HCT116 (cell line): ENCODE measurements at regions not wholly inside any gene's neighbourhood (a gene's known extent, or its start where the extent isn't known, plus 50 kb on each side); places are given as distances from the start of the nearest gene placed in this dataset.

ENCODE experiments used
- ATAC-seq: fragments of 200-7000 bp; cut with Tn5 transposase; 2 replicates; pipeline ENCODE4 v1.9.1; 2020; ENCODE audit warnings: mild to moderate bottlenecking, moderate library complexity
- BruUV-seq: library from RNA; stranded (reverse); fragments of 400-500 nt; replicated peaks from 2 replicates; lab custom pipeline; 2021; lab: Mats Ljungman, UMichigan
- CTCF ChIA-PET: fragments of 300-600 bp; sonication (Branson Sonifier 250); formaldehyde crosslinking; loops from one replicate; lab custom pipeline; 2021; ENCODE audit warnings: antibody characterized with exemption; lab: Charles Lee
- POLR2A ChIA-PET: fragments of 300-600, 350-600 bp; sonication (Branson Sonifier 250); formaldehyde crosslinking; loops from one replicate; lab custom pipeline; 2021; ENCODE audit warnings: antibody characterized with exemption; lab: Charles Lee
- RAD21 ChIA-PET, 2 experiments: fragments of 300-600 bp; sonication (Branson Sonifier 250); formaldehyde crosslinking; loops; one replicate each; lab custom pipeline; 2023; ENCODE audit warnings: low total read pairs in 2 of 2; ENCODE audit not compliant: uncharacterized antibody in 2 of 2, unreplicated experiment in 2 of 2, low non-redundant PET in 1 of 2; lab: Charles Lee
- DNase-seq: peaks from one replicate; pipeline ENCODE4 v3.0.0-alpha.2; 2010; ENCODE audit warnings: low read depth, low spot score
- H2AFZ ChIP-seq: fragments of 200-600 bp; shearing (Covaris generic), sonication (generic); 2 replicates; pipeline ENCODE4 v1.6.1; 2017; ENCODE audit warnings: low read depth, mixed run types, mixed read lengths, antibody characterized with exemption, low read length; ENCODE audit not compliant: poor library complexity, severe bottlenecking
- H3K27ac ChIP-seq: 2 replicates; pipeline ENCODE4 v1.5.1; 2012; ENCODE audit warnings: low read depth, low read length
- H3K27me3 ChIP-seq: fragments of 200-600 bp; sonication (generic); 2 replicates; pipeline ENCODE4 v1.6.1; 2016; ENCODE audit warnings: mixed run types, low read length, mixed read lengths; ENCODE audit not compliant: insufficient read depth
- H3K36me3 ChIP-seq, 2 experiments: fragments of 200-500 bp in 1 of 2; fragments of 200-600 bp in 1 of 2; sonication (Bioruptor generic) in 1 of 2; sonication (generic) in 1 of 2; 2 replicates each; pipeline versions ENCODE4 v1.5.1 to v1.6.1; 2014 to 2016; ENCODE audit warnings: low read length in 2 of 2, inconsistent platforms in 1 of 2, mixed read lengths in 1 of 2, mixed run types in 1 of 2; ENCODE audit not compliant: insufficient read depth in 2 of 2, control insufficient read depth in 1 of 2
- H3K4me1 ChIP-seq, 2 experiments: fragments of 200-600 bp in 1 of 2; sonication (generic) in 1 of 2; 2 replicates each; pipeline versions ENCODE4 v1.5.1 to v1.6.1; 2012 to 2017; ENCODE audit warnings: low read length in 2 of 2, inconsistent platforms in 1 of 2, mild to moderate bottlenecking in 1 of 2, mixed read lengths in 1 of 2, mixed run types in 1 of 2, moderate library complexity in 1 of 2; ENCODE audit not compliant: insufficient read depth in 2 of 2, control insufficient read depth in 1 of 2
- H3K4me2 ChIP-seq: fragments of 200-600 bp; sonication (generic); 2 replicates; pipeline ENCODE4 v1.6.1; 2017; ENCODE audit warnings: mixed run types, low read length, mixed read lengths
- H3K4me3 ChIP-seq, 2 experiments: fragments of 200-600 bp in 1 of 2; sonication (generic) in 1 of 2; replicated peaks in 1 of 2; 2 replicates each; pipeline ENCODE4 v1.5.1; 2011 to 2016; ENCODE audit warnings: low read length in 2 of 2, control low read depth in 1 of 2, low read depth in 1 of 2, mild to moderate bottlenecking in 1 of 2, mixed read lengths in 1 of 2, mixed run types in 1 of 2
- H3K79me2 ChIP-seq: fragments of 200-600 bp; sonication (generic); 2 replicates; pipeline ENCODE4 v1.6.1; 2017; ENCODE audit warnings: mild to moderate bottlenecking, mixed run types, low read length, moderate library complexity, mixed read lengths; ENCODE audit not compliant: insufficient read depth
- H3K9ac ChIP-seq: fragments of 200-600 bp; sonication (generic); 2 replicates; pipeline ENCODE4 v1.6.1; 2016; ENCODE audit warnings: low read length, mixed read lengths
- H3K9me2 ChIP-seq: fragments of 200-600 bp; sonication (generic), shearing (Covaris generic); 2 replicates; pipeline ENCODE4 v1.6.1; 2017; ENCODE audit warnings: mixed run types, mild to moderate bottlenecking, moderate library complexity; ENCODE audit not compliant: insufficient read depth
- H3K9me3 ChIP-seq, 2 experiments: fragments of 200-500 bp in 1 of 2; fragments of 200-600 bp in 1 of 2; sonication (Bioruptor generic) in 1 of 2; sonication (generic) in 1 of 2; 2 replicates each; pipeline ENCODE4 v1.6.1; 2014 to 2017; ENCODE audit warnings: low read length in 2 of 2, mixed read lengths in 2 of 2, inconsistent platforms in 1 of 2, low read depth in 1 of 2, mild to moderate bottlenecking in 1 of 2, mixed run types in 1 of 2, moderate library complexity in 1 of 2; ENCODE audit not compliant: control insufficient read depth in 1 of 2, insufficient read depth in 1 of 2
- H4K20me1 ChIP-seq: fragments of 200-600 bp; sonication (generic), shearing (Covaris generic); 2 replicates; pipeline ENCODE4 v1.6.1; 2017; ENCODE audit warnings: mixed run types, mild to moderate bottlenecking, moderate library complexity; ENCODE audit not compliant: insufficient read depth
- CEBPB ChIP-seq: IDR thresholded peaks from 2 replicates; pipeline ENCODE4 v1.6.1; 2012; ENCODE audit warnings: low read depth
- EGR1 ChIP-seq: IDR thresholded peaks from 2 replicates; pipeline ENCODE4 v1.6.1; 2012; ENCODE audit warnings: low read depth
- EZH2 ChIP-seq: fragments of 200-600 bp; sonication (generic); IDR thresholded peaks from 2 replicates; pipeline ENCODE4 v1.6.1; 2017; ENCODE audit warnings: antibody characterized with exemption, mixed run types
- EZH2phosphoT487 ChIP-seq: fragments of 200-600 bp; IDR thresholded peaks from 2 replicates; pipeline ENCODE4 v1.6.1; 2018; ENCODE audit warnings: antibody characterized with exemption, borderline replicate concordance
- FOSL1 ChIP-seq: IDR thresholded peaks from 2 replicates; pipeline ENCODE4 v1.6.1; 2012; ENCODE audit warnings: low read depth
- JUND ChIP-seq: IDR thresholded peaks from 2 replicates; pipeline ENCODE4 v1.6.1; 2012
- POLR2AphosphoS5 ChIP-seq: IDR thresholded peaks from 2 replicates; pipeline ENCODE4 v1.6.1; 2011; ENCODE audit warnings: mild to moderate bottlenecking, low read depth, low read length, moderate library complexity
- REST ChIP-seq: IDR thresholded peaks from 2 replicates; pipeline ENCODE4 v1.6.1; 2012; ENCODE audit warnings: low read depth
- ZFX ChIP-seq: fragments of 450-650 bp; IDR thresholded peaks from 2 replicates; pipeline ENCODE4 v1.6.1; 2017
- ZNF274 ChIP-seq: fragments of 200-500 bp; sonication (Bioruptor generic); IDR thresholded peaks from 2 replicates; pipeline ENCODE4 v1.6.1; 2014; ENCODE audit warnings: mild to moderate bottlenecking, low read depth, low read length, inconsistent platforms
- intact Hi-C: fragments of 100-400 bp; cut with micrococcal nuclease; formaldehyde crosslinking; loops from 2 replicates; pipeline ENCODE4 v1.10.0; 2022

GRCh38 chr9:13367784-13368183 is 88.3 kb upstream of the MPDZ start:
- Histone ChIP-seq H3K9me3 (no peaks in the 10 kb centered on the region), H3K27ac (no peak overlapping the region), H4K20me1 (no peaks in the 10 kb centered on the region), H3K4me1 (no peaks in the 10 kb centered on the region), H3K4me2 (no peak overlapping the region), H3K36me3 (no peaks in the 10 kb centered on the region), H3K9ac (no peak overlapping the region), H3K27me3 (no peaks in the 10 kb centered on the region), H3K79me2 (no peaks in the 10 kb centered on the region), H3K4me3 (no peak overlapping the region), H3K9me2 (no peaks in the 10 kb centered on the region), H2AFZ (no peak overlapping the region)
- intact Hi-C loops: no loop called here
- no peak for DNase-seq
- ChIA-PET CTCF (interaction anchor here (1.4 kb wide), 1 partner anchor 16 kb away, joined by 4 read pairs; no protein-coding TSS in a partner anchor), POLR2A (no interaction called here), RAD21 (no interaction called here)
- TF ChIP-seq ZFX (no peak), CEBPB (no peak), EZH2 (no peak), EGR1 (no peak), EZH2phosphoT487 (no peak), ZNF274 (no peak), POLR2AphosphoS5 (no peak), JUND (no peak), FOSL1 (no peak), REST (no peak)
- no TSS peak for BruUV-seq
- no peak for ATAC-seq
